HepG2 (cell line): ENCODE measurements at regions not wholly inside any gene's neighbourhood (a gene's known extent, or its start where the extent isn't known, plus 50 kb on each side); places are given as distances from the start of the nearest gene placed in this dataset.
"Not testable (repeated sequence)": the region's sequence is repeated elsewhere in the genome, so short reads cannot be mapped to it uniquely, and the experiment has no call there.

Experiments used
- ATAC-seq: fragments of 200-7000 bp; cut with Tn5 transposase; 3 replicates; pipeline ENCODE4 v1.9.1; 2020; ENCODE audit warnings: mild to moderate bottlenecking, moderate library complexity
- BruUV-seq: library from RNA; stranded (reverse); fragments of 400-500 nt; replicated peaks from 2 replicates; lab custom pipeline; 2021; lab: Mats Ljungman, UMichigan
- CTCF ChIA-PET: fragments of 300-600 bp; formaldehyde crosslinking; extraction: SDS; loops from one replicate; lab custom pipeline; 2021; ENCODE audit warnings: low total read pairs, inconsistent platforms, low intra/inter-chr PET ratio; lab: Yijun Ruan, JAX
- POLR2A ChIA-PET: fragments of 350-600 bp; sonication (Branson Sonifier 250); formaldehyde crosslinking; loops from one replicate; lab custom pipeline; 2020; ENCODE audit warnings: antibody characterized with exemption, inconsistent platforms; lab: Yijun Ruan, JAX
- DNase-seq: peaks from one replicate; pipeline ENCODE4 v3.0.0-alpha.2; 2015; ENCODE audit warnings: low spot score
- FAIRE-seq: peaks from 3 replicates; lab custom pipeline; 2011; peaks lifted over from hg19 to GRCh38; lab: Jason Lieb, UNC
- H2AFZ ChIP-seq: one replicate; pipeline ENCODE4 v1.6.1; 2011; ENCODE audit warnings: low read length, inconsistent platforms
- H3K27ac ChIP-seq: fragments of 300-600 bp; 3 replicates; pipeline ENCODE4 v1.8.0; 2011; ENCODE audit warnings: mixed run types, mild to moderate bottlenecking, mixed read lengths, low read length, inconsistent platforms; ENCODE audit not compliant: insufficient read depth; ENCODE audit errors: extremely low read length
- H3K27me3 ChIP-seq, 2 experiments: fragments of 200-600 bp in 1 of 2; 2 replicates in 1 of 2; 3 replicates in 1 of 2; pipeline versions ENCODE4 v1.6.0 to v1.8.0; 2011; ENCODE audit warnings: low read length in 2 of 2, mild to moderate bottlenecking in 2 of 2, moderate library complexity in 2 of 2, inconsistent platforms in 1 of 2; ENCODE audit not compliant: insufficient read depth in 2 of 2, control insufficient read depth in 1 of 2
- H3K36me3 ChIP-seq, 2 experiments: fragments of 200-600 bp in 1 of 2; replicated peaks in 1 of 2; 2 replicates in 1 of 2; 3 replicates in 1 of 2; pipeline versions ENCODE4 v1.5.1 to v1.8.0; 2011; ENCODE audit warnings: low read length in 2 of 2, inconsistent platforms in 1 of 2; ENCODE audit not compliant: insufficient read depth in 2 of 2, control insufficient read depth in 1 of 2
- H3K4me1 ChIP-seq: 2 replicates; pipeline ENCODE4 v1.5.1; 2012; ENCODE audit warnings: low read length, inconsistent platforms; ENCODE audit not compliant: insufficient read depth
- H3K4me2 ChIP-seq: 2 replicates; pipeline ENCODE4 v1.6.0; 2011; ENCODE audit warnings: low read depth, low read length, inconsistent platforms
- H3K4me3 ChIP-seq, 3 experiments: fragments of 200-600 bp in 1 of 3; sonication (generic), shearing (Covaris generic) in 1 of 3; replicated peaks in 1 of 3; 2 replicates each; pipeline ENCODE4 v1.5.1; 2011 to 2016; ENCODE audit warnings: low read length in 3 of 3, inconsistent platforms in 2 of 3, low read depth in 2 of 3, mild to moderate bottlenecking in 2 of 3, control low read depth in 1 of 3, mixed read lengths in 1 of 3; ENCODE audit not compliant: insufficient read depth in 1 of 3
- H3K79me2 ChIP-seq: one replicate; pipeline ENCODE4 v1.6.1; 2011; ENCODE audit warnings: low read length, inconsistent platforms; ENCODE audit not compliant: insufficient read depth
- H3K9ac ChIP-seq: 2 replicates; pipeline ENCODE4 v1.6.0; 2011; ENCODE audit warnings: mild to moderate bottlenecking, low read depth, low read length, inconsistent platforms; ENCODE audit not compliant: insufficient read depth
- H3K9me3 ChIP-seq: 2 replicates; pipeline ENCODE4 v1.5.1; 2012; ENCODE audit warnings: mild to moderate bottlenecking, low read length
- H4K20me1 ChIP-seq: 2 replicates; pipeline ENCODE4 v1.6.0; 2011; ENCODE audit warnings: inconsistent platforms, mild to moderate bottlenecking, low read length, moderate library complexity; ENCODE audit not compliant: insufficient read depth
- GPN1 ChIP-seq: sonication (generic); formaldehyde crosslinking; IDR thresholded peaks from 2 replicates; pipeline ENCODE4 v1.5.1; 2020; ENCODE audit warnings: missing genetic modification reagents, borderline replicate concordance
- PRPF4 ChIP-seq: fragments of 200-400 bp; formaldehyde crosslinking; IDR thresholded peaks from 2 replicates; pipeline ENCODE4 v1.6.1; 2016; ENCODE audit warnings: low read length, low read depth; ENCODE audit not compliant: poor library complexity, severe bottlenecking
- SNRNP70 ChIP-seq: fragments of 200-400 bp; formaldehyde crosslinking; IDR thresholded peaks from 2 replicates; pipeline ENCODE4 v1.6.1; 2017; ENCODE audit warnings: mild to moderate bottlenecking, low read depth, low read length, moderate library complexity
- TRAFD1 ChIP-seq: sonication (generic); formaldehyde crosslinking; IDR thresholded peaks from 2 replicates; pipeline ENCODE4 v1.5.1; 2020; ENCODE audit warnings: missing genetic modification reagents, mild to moderate bottlenecking, borderline replicate concordance
- ZBTB39 ChIP-seq: sonication (generic); formaldehyde crosslinking; IDR thresholded peaks from 2 replicates; pipeline ENCODE4 v1.5.0; 2020; ENCODE audit warnings: missing genetic modification reagents
- ZFP41 ChIP-seq: sonication (generic); formaldehyde crosslinking; IDR thresholded peaks from 2 replicates; pipeline ENCODE4 v1.4.0; 2020; ENCODE audit warnings: mild to moderate bottlenecking, missing genetic modification reagents, borderline replicate concordance
- ZNF292 ChIP-seq: sonication (generic); formaldehyde crosslinking; IDR thresholded peaks from 2 replicates; pipeline ENCODE4 v1.8.1; 2022; ENCODE audit warnings: mild to moderate bottlenecking, low read depth, missing genetic modification reagents, borderline replicate concordance
- ZNF34 ChIP-seq: sonication (generic); formaldehyde crosslinking; IDR thresholded peaks from 2 replicates; pipeline ENCODE4 v1.4.0; 2020; ENCODE audit warnings: mild to moderate bottlenecking, missing genetic modification reagents, borderline replicate concordance
- ZNF749 ChIP-seq: sonication (generic); formaldehyde crosslinking; IDR thresholded peaks from 2 replicates; pipeline ENCODE4 v1.8.0; 2022; ENCODE audit warnings: mild to moderate bottlenecking, missing genetic modification reagents, moderate library complexity, borderline replicate concordance
- ZSCAN31 ChIP-seq: sonication (generic); formaldehyde crosslinking; IDR thresholded peaks from 2 replicates; pipeline ENCODE4 v1.5.0; 2020; ENCODE audit warnings: low read depth, mild to moderate bottlenecking, missing genetic modification reagents
- WGBS: methylation state at CpG from one replicate; pipeline ENCODE4 v1.1.6; 2017; ENCODE audit warnings: low lambda C conversion rate; 5-methylcytosine and 5-hydroxymethylcytosine counted together
- in situ Hi-C: cut with HindIII; loops from 2 replicates; pipeline ENCODE4 v1.10.0; 2017; ENCODE audit warnings: low pct_unique_long_range_greater_than_20kb; ENCODE audit not compliant: extremely low pct_ligation_motif_present
- intact Hi-C: fragments of 100-400 bp; cut with micrococcal nuclease; formaldehyde crosslinking; loops from one replicate; pipeline ENCODE4 v1.10.0; 2022; ENCODE audit not compliant: unreplicated experiment

- FAIRE-seq, H3K4me1 ChIP-seq, DNase-seq, intact Hi-C loops, H3K27ac ChIP-seq, POLR2A ChIA-PET, H3K9ac ChIP-seq, H3K9me3 ChIP-seq, H3K79me2 ChIP-seq, H2AFZ ChIP-seq, H4K20me1 ChIP-seq, H3K4me3 ChIP-seq, in situ Hi-C loops, ATAC-seq, CTCF ChIA-PET, H3K27me3 ChIP-seq, BruUV-seq, H3K4me2 ChIP-seq, H3K36me3 ChIP-seq: not testable (repeated sequence)
- WGBS: 5% methylated on average over 7 of the region's 9 CpGs
Measured at GRCh38 chr15:20680257-20680815, 138.7 kb upstream of the GOLGA6L6 start.

DNA sequence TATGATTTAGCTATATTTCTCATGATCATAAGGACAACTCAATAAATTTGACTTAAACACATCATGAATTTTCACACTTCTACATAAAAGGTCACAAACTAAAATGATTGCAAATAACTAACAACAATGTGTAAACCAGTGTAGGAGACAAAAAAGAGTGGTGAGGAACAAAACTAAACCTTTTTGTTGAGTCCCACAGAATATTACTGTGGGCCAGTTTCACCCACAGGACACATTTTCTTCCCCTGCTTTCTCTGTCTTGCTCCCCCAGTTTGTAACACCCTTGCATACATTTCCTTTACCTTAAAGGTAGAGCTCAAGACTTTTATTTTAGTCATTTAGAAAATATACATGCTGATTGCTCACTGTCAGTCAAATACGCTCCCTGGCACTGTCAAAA lies 130.9 kb upstream of the GOLGA6L6 start:
- ChIA-PET POLR2A (no interaction called here), CTCF (no interaction called here)
- 3% methylated on average over 1 of the region's 1 CpG for WGBS
- H2AFZ ChIP-seq: no peak overlapping the region
- no peaks in the 10 kb centered on the region; a peak in 1 of 5 replicates for H3K27me3 ChIP-seq
- no peaks in the 10 kb centered on the region for H3K4me1 ChIP-seq
- H3K4me3 ChIP-seq: no peak overlapping the region
- no peak overlapping the region for H3K4me2 ChIP-seq
- TF ChIP-seq ZNF34 (CRISPR knock-in tag) (no peak), ZNF749 (CRISPR knock-in tag) (no peak), TRAFD1 (CRISPR knock-in tag) (no peak), ZSCAN31 (no peak), SNRNP70 (no peak), ZBTB39 (CRISPR knock-in tag) (no peak), ZFP41 (no peak), PRPF4 (no peak), ZNF292 (CRISPR knock-in tag) (no peak), GPN1 (CRISPR knock-in tag) (no peak)
- in situ Hi-C loops (no loop called here), intact Hi-C loops (no loop called here)
- H4K20me1 ChIP-seq: no peaks in the 10 kb centered on the region
- no TSS peak for BruUV-seq
- no peak overlapping the region for H3K27ac ChIP-seq
- H3K9ac ChIP-seq: no peak overlapping the region
- no peaks in the 10 kb centered on the region for H3K36me3 ChIP-seq
- no peak for ATAC-seq
- no peaks in the 10 kb centered on the region for H3K79me2 ChIP-seq
- DNase-seq: no peak
- no peaks in the 10 kb centered on the region for H3K9me3 ChIP-seq
- no peak for FAIRE-seq
